HL-60 (cell line): ENCODE measurements at regions not wholly inside any gene's neighbourhood (a gene's known extent, or its start where the extent isn't known, plus 50 kb on each side); places are given as distances from the start of the nearest gene placed in this dataset.

Experiments
- CTCF ChIP-seq: IDR thresholded peaks from one replicate; pipeline ENCODE4 v1.5.1; 2011; ENCODE audit warnings: low read length, control low read depth, inconsistent platforms; ENCODE audit not compliant: insufficient read depth
- SPI1 ChIP-seq: IDR thresholded peaks from 2 replicates; pipeline ENCODE4 v1.6.1; 2012; ENCODE audit warnings: low read depth, mild to moderate bottlenecking, borderline replicate concordance

DNA sequence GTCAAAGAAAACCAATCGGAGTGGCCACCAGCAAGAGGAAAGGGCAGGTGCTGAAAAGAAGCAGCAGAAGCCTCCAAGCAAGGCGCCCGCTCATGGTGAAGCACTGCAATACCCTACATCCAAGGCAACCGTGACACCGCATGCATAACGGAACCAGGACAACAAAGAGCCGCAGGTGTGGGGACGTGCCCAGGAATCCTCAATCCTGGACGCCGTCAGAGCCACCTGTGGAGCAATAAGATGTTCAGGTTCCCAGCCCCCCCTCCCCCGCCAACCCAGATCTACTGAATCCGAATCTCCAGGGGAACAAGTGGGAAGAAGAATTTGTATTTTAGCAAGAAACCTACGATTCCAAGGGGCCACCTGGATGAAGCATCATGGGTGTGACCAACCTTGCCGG is 70.8 kb downstream of the SHANK2 start:
- no peak for TF ChIP-seq CTCF
- no peak for TF ChIP-seq SPI1
